ENCODE measurements at regions not wholly inside any gene's neighbourhood (a gene's known extent, or its start where the extent isn't known, plus 50 kb on each side); places are given as distances from the start of the nearest gene placed in this dataset.
"Not testable (repeated sequence)": the region's sequence is repeated elsewhere in the genome, so short reads cannot be mapped to it uniquely, and the experiment has no call there.

GRCh38 chr1:232144696-232145230 is 485.2 kb downstream of the SIPA1L2 start:
- DNase-seq (ENCODE audit: low read depth) = no peak

GRCh38 chr1:232143315-232143886 is 486.5 kb downstream of the SIPA1L2 start:
- DNase-seq (ENCODE audit: low read depth) = peak; percentile 47

- DNase-seq (ENCODE audit: low read depth) = peak; percentile 99
These were observed 487.3 kb downstream of the SIPA1L2 start for GRCh38 chr1:232142403-232143314.

- not testable (repeated sequence) for DNase-seq (ENCODE audit: low read depth)
These were observed 488.8 kb downstream of the SIPA1L2 start for GRCh38 chr1:232141167-232141448.

- no peak for DNase-seq (ENCODE audit: low read depth)
These were observed 489.3 kb downstream of the SIPA1L2 start for GRCh38 chr1:232140419-232141166.

GRCh38 chr1:232139444-232139843 is 490.5 kb downstream of the SIPA1L2 start:
- no peak for DNase-seq (ENCODE audit: low read depth)

- DNase-seq (ENCODE audit: low read depth) = no peak
These were observed 491.9 kb downstream of the SIPA1L2 start for GRCh38 chr1:232138044-232138443.

- no peak for DNase-seq (ENCODE audit: low read depth)
These were observed 492.9 kb downstream of the SIPA1L2 start for GRCh38 chr1:232137066-232137465.

- no peak for DNase-seq (ENCODE audit: low read depth)
These were observed 493.8 kb downstream of the SIPA1L2 start for GRCh38 chr1:232136136-232136535.

GRCh38 chr1:232134365-232134764 is 495.6 kb downstream of the SIPA1L2 start:
- no peak for DNase-seq (ENCODE audit: low read depth)

GRCh38 chr1:232132572-232132971 is 497.4 kb downstream of the SIPA1L2 start:
- no peak for DNase-seq (ENCODE audit: low read depth)

GRCh38 chr1:232131715-232132391 is 498.1 kb downstream of the SIPA1L2 start:
- DNase-seq (ENCODE audit: low read depth) = no peak

GRCh38 chr1:232130815-232131480 is 499.0 kb downstream of the SIPA1L2 start:
- no peak for DNase-seq (ENCODE audit: low read depth)

GRCh38 chr1:232127190-232127589 is 500.6 kb downstream of the DISC1 start:
- DNase-seq (ENCODE audit: low read depth) = peak; percentile 69

- peak; percentile 47 for DNase-seq (ENCODE audit: low read depth)
These were observed 497.4 kb downstream of the DISC1 start for GRCh38 chr1:232123775-232124659.

GRCh38 chr1:232117903-232118302 is 491.3 kb downstream of the DISC1 start:
- DNase-seq (ENCODE audit: low read depth) = not testable (repeated sequence)

- DNase-seq (ENCODE audit: low read depth) = no peak
These were observed 488.4 kb downstream of the DISC1 start for GRCh38 chr1:232114985-232115384.

- no peak for DNase-seq (ENCODE audit: low read depth)
These were observed 485.5 kb downstream of the DISC1 start for GRCh38 chr1:232112076-232112475.

GRCh38 chr1:232111611-232112010 is 485.0 kb downstream of the DISC1 start:
- DNase-seq (ENCODE audit: low read depth) = no peak

Measured in myocyte (in vitro differentiated cells).